Fibroblast of pulmonary artery (primary cell): ENCODE measurements at regions not wholly inside any gene's neighbourhood (a gene's known extent, or its start where the extent isn't known, plus 50 kb on each side); places are given as distances from the start of the nearest gene placed in this dataset.

Experiments
- DNase-seq: peaks from one replicate; pipeline ENCODE4 v3.0.0-alpha.2; 2010; ENCODE audit warnings: low read depth
- H3K4me3 ChIP-seq: replicated peaks from 2 replicates; pipeline ENCODE4 v1.5.1; 2011; ENCODE audit warnings: low read depth, mild to moderate bottlenecking, control low read depth, low read length, moderate library complexity
- TF ChIP-seq, protein P1 (sequence below): IDR thresholded peaks from 2 replicates; pipeline ENCODE4 v1.5.1; 2011; ENCODE audit warnings: mild to moderate bottlenecking, control low read depth, low read length, inconsistent platforms; ENCODE audit errors: missing control alignments

DNA sequence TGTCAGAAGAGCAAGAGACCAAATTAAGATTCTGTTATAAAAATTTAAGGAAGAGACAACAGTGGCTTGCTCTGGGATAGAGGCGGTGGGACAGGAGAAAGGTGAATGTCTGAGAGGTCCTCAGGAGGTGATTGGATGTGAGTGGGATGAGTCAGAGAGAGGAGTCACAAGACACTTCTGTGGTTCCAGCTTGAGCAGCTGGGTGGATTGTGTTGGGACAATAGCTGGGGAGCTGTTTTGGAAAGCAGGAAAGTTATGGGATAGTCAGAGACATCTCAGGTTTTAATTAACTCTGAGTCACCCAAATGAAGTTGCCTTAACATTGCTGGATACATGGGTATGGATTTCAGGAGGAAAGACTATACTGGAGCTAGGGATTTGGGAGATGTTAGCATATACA lies 218.0 kb upstream of the TRIB2 start:
- peak; percentile 49 for DNase-seq
- no peak overlapping the region for H3K4me3 ChIP-seq
- TF ChIP-seq, protein P1, sequence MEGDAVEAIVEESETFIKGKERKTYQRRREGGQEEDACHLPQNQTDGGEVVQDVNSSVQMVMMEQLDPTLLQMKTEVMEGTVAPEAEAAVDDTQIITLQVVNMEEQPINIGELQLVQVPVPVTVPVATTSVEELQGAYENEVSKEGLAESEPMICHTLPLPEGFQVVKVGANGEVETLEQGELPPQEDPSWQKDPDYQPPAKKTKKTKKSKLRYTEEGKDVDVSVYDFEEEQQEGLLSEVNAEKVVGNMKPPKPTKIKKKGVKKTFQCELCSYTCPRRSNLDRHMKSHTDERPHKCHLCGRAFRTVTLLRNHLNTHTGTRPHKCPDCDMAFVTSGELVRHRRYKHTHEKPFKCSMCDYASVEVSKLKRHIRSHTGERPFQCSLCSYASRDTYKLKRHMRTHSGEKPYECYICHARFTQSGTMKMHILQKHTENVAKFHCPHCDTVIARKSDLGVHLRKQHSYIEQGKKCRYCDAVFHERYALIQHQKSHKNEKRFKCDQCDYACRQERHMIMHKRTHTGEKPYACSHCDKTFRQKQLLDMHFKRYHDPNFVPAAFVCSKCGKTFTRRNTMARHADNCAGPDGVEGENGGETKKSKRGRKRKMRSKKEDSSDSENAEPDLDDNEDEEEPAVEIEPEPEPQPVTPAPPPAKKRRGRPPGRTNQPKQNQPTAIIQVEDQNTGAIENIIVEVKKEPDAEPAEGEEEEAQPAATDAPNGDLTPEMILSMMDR = no peak

DNA sequence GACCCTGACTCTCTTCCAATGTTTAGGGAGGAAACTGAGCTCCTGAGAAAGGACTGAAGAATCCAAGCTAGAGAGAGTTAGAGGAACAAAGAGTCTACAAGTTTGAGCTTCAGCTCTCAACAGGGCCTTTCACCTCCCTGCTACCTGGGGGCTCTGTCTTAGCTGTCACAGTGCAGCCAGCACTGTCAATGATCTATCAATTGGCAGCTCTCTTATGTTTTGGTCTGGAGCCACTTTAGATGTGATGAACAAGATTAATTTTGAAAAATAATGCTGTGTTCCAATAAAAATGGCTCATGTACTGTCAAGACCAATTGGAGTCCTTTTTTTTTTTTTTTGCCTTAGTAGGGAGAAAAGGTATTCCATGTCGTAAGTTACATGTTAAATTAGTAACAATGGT lies 215.8 kb upstream of the TRIB2 start:
- no peak overlapping the region for H3K4me3 ChIP-seq
- no peak for DNase-seq
- TF ChIP-seq, protein P1 = no peak

GRCh38 chr2:12501469-12502158 lies 215.1 kb upstream of the TRIB2 start:
- TF ChIP-seq, protein P1 = no peak
- DNase-seq = peak; percentile 61
- no peak overlapping the region for H3K4me3 ChIP-seq

DNA sequence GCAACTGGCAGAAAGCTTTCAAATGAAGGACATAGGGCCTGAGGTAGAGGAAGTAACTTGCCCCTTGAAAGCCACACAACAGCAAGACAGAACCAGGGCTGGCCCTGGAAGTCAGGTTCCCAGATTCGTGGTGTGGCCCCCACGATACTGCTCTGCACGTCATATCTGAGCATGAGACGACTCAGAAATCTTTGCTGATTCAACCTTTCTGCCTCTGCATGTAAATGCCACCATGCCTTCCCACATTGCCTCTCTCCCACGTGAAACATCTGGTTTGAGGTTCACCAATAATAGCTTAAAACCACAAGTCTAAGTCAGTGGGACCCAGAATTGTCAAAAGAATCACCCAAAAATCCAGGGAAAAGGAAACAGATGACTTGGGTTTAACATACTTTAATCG lies 214.0 kb upstream of the TRIB2 start:
- H3K4me3 ChIP-seq = no peak overlapping the region
- TF ChIP-seq, protein P1 = no peak
- no peak for DNase-seq

DNA sequence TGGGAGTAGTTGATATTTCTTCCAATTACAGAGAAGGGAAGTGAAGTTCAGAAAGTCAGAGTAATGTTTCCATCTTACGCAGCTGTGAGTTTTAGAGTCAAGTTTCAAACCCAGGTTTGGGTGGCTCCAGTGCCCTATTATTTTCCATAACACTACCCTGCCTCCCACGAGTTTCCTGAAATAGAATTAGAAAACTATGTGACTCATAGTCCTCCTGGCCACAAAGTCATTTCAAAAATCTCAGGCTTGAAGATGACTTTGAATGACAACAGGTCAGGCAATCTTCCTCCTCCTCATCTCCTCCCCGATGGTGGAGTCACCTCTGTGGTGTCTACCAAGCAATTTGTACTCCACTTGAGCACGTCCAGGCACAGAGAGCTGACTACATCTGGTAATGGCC lies 212.3 kb upstream of the TRIB2 start:
- peak; percentile 26 for DNase-seq
- H3K4me3 ChIP-seq = no peak overlapping the region
- TF ChIP-seq, protein P1 = no peak

- TF ChIP-seq, protein P1 = no peak
- H3K4me3 ChIP-seq = no peak overlapping the region
- no peak for DNase-seq
Observed at GRCh38 chr2:12506846-12507245, 209.9 kb upstream of the TRIB2 start.

DNA sequence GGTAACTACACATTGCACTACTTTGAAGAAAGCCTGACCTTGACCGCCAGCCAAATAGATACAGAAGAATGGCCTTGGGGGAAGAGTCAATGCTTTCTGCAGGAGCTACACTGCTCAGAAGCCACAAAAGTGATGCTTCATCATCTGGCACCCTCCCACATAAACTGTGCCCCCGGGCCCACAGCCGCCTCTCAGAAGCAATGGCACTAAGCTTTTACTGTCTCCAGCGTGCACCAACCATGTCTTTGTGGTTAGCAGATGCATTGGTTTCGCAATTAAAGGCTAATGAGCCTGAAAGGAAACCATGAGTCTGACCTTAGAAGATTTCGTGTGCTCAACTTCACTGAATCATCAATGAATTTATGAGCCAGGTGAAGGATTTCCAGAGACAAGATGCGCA lies 209.4 kb upstream of the TRIB2 start:
- no peak overlapping the region for H3K4me3 ChIP-seq
- DNase-seq = peak; percentile 45
- TF ChIP-seq, protein P1 = no peak
